ENCODE measurements at regions not wholly inside any gene's neighbourhood (a gene's known extent, or its start where the extent isn't known, plus 50 kb on each side); places are given as distances from the start of the nearest gene placed in this dataset.
"Not testable (repeated sequence)": the region's sequence is repeated elsewhere in the genome, so short reads cannot be mapped to it uniquely, and the experiment has no call there.

DNA sequence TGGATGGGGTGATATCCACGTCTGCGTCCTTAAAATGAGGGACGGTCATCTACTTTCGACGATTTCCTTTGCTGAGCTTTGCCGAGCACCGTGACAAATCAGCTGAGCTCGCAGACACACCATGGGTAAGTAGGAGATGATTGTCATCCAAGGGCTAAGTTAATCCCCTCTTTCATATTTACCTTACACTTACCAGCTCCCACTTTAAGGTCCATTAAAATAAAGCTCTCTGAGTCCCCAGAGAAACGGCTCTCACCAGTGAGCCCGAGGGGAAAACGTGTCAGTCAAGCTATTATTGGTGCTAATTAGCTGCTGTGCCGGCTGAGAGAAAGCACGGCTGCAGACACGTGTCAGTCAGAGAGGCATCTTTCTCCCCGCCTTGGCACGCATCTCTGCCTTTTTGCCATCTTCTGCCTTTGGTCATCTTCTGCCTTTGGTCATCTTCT, 72.2 kb downstream of the CRLF2 start:
- DNase-seq (ENCODE audit: low read depth), result no peak

DNA sequence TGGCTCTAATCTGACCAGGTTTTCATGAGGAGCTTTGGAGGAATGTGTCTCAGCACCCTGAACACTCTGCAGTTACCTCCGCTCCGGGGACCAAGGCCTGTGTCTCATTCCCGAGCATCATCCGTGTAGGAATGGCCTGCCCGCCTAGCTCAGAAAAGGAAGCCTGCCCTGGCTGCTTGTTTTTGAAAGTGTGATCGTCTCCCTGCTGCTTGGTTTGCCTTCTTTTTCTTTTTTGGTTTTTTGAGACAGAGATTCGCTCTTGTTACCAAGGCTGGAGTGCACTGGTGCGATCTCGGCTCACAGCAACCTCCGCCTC, 73.3 kb downstream of the CRLF2 start:
- DNase-seq (ENCODE audit: low read depth), result no peak

DNA sequence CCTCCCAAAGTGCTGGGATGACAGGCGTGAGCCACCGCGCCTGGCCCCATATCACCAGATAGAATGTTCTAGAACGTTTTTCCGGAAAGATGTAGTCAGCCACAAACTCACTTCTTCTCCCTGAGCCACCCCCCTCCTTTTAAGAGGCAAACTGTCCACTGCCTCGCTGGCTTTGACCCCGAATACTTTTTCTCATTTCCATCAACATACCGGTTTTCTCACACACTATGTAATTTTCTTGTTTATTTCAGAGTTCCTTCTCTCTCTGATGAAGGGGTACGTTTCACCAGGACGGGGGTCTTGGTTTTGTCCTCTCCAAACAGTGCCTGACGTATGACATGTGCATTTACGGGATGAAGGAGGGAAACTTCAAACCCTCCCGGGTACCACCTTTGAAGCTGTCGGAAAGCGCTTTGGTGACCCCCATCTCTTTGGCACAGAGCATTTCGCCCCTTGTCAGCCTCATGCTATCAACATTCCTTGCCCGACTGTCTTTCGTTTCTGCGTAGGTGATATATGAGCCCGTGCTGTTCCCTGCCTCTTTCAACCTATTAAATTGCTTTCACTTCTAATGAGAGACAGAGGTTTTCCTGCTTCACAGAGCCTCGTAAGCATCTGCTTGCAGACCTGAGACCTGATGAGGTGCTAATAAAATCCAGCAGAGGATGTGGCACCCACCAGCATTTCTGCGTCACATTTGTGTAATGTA, 73.8 kb downstream of the CRLF2 start:
- DNase-seq (ENCODE audit: low read depth), result no peak

DNA sequence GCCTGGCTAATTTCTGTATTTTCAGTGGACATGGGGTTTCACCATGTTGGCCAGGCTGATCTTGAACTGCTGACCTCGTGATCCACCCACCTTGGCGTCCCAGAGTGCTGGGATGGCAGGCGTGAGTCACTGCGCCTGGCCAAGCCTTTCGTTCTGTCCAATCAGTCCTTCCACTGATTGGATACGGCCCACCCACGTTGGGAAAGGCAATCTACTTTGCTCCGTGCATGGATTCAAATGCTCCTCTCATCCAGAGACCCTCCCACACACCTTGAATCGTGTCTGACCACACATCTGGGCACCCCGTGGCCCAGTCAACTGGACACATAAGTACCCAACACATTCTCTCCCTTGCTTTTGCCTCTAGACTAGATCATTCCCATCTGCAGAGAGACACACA, 74.9 kb downstream of the CRLF2 start:
- DNase-seq (ENCODE audit: low read depth), result no peak

DNA sequence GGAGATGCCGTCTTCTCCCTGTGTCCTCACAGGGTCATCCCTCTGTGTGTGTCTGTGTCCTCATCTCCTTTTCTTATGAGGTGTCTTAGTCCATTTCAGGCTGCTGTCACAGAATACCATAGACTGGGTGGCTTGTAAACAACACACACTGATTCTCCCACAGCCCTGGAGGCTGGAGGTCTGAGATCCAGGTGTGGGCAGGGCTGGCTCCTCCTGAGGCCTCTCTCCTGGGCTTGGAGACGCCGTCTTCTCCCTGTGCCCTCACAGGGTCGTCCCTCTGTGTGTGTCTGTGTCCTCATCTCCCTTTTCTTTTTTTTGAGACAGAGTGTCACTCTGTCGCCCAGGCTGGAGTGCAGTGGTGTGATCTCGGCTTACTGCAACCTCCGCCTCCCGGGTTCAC, 75.9 kb downstream of the CRLF2 start:
- not testable (repeated sequence) for DNase-seq (ENCODE audit: low read depth)

DNA sequence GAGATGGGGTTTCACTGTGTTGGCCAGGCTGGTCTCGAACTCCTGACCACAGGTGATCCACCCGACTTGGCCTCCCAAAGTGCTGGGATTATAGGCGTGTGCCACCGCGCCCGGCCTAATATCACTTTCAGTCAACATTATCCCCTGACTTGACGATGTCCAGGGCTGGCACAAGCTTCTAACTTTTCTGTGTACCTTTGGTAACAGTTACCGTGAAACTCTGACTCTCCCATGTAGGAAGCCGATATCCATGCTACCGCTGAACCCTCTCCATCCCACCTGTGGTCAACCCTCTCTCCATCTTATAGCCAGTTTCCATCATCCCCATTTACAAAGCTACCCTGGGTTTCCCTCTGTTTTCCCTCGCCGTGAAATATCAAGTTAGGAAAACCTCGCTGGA, 77.5 kb downstream of the CRLF2 start:
- DNase-seq (ENCODE audit: low read depth), result no peak

DNA sequence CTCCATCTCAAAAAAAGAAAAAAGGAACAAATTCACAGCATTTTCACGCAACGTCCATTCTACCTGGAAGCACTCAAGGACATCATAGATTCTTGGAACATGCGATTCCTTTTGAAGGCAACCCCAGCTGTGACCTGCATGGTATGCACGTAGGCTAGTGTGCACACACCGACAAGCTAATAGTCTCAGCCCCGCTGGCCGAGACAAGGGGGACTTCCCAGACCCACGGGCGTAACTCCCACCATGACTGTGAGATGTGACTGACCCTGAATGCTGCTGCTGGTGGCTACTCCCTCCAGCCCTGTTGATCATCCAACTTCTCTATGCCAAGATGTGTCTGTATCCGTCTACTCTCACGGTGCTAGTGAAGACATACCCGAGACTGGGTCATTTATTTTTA, 78.3 kb downstream of the CRLF2 start:
- no peak for DNase-seq (ENCODE audit: low read depth)

DNA sequence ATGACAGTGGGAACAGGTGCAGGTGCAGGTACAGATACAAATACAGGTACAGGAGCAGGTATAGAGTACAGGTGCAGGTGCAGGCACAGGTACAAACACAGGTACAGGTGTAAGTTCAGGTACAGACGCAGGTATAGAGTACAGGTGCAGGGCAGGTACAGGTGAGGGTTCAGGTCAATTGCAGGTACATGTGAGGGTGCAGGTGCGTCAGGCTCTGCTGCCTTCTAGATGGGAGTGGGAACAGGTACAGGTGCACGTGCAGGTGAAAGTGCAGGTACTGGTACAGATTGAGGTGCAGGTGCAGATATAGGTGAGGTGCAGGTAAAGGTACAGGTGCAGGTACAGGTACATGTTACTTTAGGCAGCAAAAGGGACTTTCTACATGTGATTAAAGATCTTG, 85.7 kb downstream of the CRLF2 start:
- no peak for DNase-seq (ENCODE audit: low read depth)

DNA sequence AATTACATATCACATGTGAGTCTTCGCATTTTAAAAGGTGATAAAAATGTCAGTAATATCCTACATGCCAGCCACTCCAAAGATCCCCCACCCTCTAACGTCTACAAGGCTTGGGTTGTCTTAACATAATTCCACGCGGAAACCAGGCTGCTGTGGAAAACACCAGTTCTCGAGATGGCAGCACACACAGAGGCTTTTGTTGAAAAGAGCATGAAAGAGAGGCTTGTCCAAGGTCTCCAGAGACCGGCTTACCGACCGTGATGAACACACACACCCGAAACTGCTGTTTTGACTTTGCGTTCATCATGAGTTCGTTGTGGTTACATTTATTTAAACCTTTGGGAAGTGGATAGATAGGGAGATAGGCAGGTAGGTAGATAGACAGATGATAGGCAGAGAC, 87.9 kb downstream of the CRLF2 start:
- no peak for DNase-seq (ENCODE audit: low read depth)

DNA sequence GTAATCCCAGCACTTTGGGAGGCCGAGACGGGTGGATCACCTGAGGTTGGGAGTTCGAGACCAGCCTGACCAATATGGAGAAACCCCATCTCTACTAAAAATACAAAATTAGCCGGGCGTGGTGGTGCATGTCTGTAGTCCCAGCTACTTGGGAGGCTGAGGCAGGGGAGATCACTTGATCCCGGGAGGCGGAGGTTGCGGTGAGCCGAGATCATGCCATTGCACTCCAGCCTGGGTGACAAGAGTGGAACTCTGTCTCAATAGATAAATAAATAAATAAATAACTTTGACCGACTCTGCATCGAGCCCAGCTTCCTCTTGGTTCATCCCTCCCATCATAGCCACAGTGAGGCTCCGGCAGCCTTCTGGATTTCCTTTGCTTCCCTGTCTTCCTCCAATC, 89.6 kb downstream of the CRLF2 start:
- DNase-seq (ENCODE audit: low read depth), result not testable (repeated sequence)

DNA sequence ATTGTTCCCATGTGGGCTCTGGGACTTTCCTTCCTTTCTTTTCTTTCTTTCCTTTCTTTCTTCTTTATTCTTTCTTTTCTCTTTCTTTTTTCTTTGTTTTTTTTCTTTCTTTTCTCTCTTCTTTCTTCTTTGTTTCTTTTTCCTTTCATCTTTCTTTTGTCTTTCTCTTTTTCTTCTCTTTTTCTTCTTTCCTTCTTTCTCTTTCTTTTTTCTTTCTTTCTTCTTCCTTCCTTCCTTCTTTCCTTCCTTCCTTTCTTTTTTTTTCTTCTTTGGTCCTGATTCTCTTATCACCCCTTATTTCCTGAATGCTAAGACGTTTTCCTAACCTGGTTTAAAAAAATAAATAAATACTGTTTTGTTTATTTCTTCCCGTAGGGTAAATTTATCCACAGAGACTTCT, 93.2 kb downstream of the CRLF2 start:
- DNase-seq (ENCODE audit: low read depth), result no peak

DNA sequence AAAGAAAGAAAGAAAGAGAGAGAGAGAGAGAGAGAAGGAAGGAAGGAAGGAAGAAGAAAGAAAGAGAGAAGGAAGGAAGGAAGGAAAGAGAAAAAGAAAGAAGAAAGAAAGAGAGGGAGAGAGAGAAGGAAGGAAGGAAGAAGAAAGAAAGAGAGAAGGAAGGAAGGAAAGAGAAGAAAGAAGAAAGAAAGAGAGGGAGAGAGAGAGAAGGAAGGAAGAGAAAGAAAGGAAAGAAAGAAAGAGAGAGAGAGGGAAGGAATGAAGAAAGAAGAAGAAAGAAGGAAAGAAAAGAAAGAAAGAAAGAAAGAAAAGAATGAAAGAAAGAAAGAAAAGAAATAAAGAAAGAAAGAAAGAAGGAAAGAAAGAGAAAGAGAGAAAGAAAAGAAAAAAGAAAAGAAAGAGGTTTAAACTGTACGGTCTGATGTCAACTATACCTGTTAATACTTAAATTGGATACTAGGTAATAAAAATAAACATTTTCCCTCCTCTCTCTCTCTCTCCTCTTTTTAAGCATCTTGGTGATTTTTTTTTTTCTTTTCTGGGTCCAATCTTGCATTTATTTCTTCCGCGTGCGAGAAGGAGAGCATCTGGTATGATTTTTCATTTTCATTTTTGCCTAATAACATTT, 93.8 kb downstream of the CRLF2 start:
- DNase-seq (ENCODE audit: low read depth), result no peak

DNA sequence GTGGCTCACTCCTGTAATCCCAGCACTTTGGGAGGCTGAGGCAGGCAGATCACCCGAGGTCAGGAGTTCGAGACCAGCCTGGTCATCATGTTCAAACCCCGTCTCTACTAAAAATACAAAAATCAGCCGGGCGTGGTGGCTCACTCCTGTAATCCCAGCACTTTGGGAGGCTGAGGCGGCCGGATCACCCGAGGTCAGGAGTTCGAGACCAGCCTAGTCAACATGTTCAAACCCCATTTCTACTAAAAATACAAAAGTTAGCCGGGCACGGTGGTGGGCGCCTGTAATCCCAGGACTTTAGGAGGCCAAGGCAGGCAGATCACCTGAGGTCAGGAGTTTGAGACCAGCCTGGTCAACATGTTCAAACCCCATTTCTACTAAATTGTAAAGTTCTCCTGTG, 97.0 kb downstream of the CRLF2 start:
- DNase-seq (ENCODE audit: low read depth), result not testable (repeated sequence)

DNA sequence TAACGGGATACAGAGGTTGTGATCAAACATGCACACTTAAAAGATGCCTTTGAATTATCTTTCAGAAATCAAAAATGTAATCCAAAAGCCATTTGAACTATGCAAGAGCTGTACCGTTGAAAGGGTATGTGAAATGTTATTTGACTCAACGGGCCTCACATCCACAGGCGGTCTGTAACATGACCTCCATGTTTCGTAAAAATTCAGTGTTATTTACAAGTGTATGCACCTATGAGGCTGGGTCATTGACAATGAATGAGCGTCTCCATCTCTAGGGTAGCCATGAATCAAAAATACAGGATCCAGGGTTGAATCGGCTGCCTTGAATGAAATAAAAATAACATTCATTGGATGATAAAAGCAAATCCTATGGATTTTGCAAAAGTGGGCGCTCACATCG, 100.1 kb downstream of the CRLF2 start:
- DNase-seq (ENCODE audit: low read depth), result no peak

DNA sequence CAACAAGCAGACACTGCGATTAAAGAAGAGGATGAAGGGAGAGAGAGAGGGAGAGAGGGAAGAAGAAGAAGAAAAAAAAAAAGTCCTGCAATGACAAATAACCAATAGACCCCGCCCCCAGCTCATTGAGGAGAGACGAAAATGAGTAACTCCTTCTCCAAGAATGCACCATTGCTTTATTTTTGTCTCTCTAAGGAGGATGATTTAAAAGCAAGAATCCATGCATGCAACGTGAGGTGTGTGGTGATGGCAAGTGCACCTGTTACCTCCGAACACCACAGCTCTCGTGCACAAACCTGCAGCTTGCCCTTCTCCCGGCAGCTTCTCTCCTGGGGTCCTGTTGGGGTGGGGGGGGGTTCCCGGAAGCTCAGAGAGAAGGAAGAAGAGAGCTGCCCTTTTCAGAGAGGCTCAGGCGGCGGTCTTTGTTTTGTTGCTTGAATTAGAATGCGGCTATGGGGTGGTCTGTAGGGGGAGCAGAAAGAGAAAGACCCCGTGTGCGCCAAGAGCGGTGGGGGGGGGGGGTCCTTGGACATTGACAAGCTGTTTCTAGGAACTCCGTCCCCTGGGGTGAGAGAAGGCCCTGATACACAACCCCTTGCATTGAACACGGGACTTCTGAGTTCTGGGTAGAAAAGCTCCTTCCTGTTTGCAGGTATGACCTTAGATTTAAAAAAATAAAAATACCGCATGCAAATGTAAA, 100.7 kb downstream of the CRLF2 start:
- DNase-seq (ENCODE audit: low read depth), result no peak

DNA sequence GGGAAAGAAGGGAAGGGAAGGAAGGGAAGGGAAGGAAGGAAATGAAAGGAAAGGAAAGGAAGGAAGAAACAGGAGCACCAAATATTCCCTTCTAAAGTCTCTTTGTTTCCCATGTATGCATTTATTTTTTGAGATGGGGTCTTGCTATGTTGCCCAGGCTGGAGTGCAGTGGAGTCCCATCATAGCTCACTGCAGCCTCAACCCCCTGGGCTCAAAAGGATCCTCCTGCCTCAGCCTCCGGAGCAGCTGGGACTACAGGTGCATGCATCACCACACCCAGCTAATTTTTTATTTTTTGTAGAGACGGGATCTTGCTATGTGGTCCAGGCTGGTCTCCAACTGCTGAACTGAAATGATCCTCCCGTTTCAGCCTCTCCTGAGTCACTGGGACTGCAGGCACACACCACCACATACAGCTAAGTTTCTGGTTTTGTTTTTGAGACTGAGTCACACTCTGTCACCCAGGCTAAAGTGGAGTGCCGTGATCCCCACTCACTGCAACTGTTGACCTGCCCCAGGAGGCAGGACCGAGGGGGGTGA, 102.8 kb downstream of the CRLF2 start:
- DNase-seq (ENCODE audit: low read depth), result no peak

DNA sequence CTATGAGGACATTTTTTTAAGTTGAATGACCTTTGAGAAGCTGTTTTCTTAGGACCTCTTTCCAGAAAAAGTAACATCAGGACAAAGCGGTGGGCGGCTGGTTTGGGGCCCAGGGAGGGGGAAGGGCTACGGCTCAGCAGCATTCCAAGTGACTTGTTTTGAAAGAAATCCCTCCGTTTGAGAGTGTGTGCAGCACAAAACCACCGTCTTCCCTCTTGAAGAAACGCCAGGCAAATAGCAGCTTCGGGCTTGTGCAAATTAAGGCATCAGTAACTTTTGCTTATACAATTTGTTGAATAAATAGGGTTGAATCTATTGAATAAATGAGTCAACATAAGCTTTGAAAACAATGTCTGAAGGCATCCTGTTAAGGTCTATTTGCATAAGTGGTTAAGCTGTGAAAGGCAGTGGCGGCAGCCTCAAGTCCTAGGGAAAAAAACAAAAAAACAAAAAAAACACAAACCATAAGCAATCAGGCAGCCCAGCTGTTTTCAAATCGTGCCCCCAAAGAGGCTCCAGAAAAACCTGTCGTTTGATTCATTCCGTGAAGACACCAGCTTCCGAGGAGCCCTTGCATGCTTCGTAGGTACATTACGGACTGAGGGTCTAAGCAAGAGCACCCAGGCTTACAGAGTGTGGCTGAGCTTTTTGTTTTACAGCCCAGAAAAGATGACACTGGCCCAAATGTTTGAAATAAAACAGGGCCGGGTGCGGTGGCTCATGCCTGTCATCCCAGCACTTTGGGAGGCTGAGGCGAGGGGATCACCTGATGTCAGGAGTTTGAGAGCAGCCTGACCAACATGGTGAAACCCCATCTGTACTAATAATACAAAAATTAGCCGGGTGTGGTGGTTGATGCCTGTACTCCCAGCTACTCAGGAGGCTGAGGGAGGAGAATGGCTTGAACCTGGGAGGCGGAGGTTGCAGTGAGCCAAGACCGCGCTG, 103.7 kb downstream of the CRLF2 start:
- no peak for DNase-seq (ENCODE audit: low read depth)

DNA sequence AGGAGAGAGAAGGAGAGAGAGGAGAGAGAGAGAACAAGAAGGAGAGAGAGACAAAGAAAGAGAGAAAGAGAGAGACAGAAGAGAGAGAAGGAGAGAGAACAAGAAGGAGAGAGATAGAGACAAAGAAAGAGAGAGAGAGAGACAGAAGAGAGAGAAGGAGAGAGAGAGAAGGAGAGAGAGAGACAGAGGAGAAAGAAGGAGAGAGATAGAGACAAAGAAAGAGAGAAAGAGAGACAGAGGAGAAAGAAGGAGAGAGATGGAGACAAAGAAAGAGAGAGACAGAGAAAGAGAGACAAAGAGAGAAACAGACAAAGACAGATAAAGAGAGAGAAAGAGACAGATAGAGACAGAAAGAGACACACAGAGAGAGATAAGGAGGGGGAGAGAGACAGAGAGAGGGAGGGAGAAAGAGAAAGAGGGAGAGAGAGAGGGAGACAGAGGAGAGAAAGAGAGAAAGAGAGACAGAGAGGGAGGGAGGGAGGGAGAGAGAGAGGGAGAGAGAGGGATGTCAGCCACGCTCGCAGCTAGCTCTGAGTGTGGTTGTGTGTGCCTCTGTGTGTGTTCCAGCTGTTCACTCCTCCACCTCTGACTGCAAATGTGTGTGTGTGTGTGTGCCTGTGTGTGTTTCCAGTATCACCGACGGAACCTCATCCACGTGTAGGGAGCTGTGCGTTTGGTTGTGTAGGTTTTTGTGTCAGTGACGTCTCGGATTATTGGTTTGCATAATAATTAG, 105.8 kb downstream of the CRLF2 start:
- DNase-seq (ENCODE audit: low read depth), result no peak

DNA sequence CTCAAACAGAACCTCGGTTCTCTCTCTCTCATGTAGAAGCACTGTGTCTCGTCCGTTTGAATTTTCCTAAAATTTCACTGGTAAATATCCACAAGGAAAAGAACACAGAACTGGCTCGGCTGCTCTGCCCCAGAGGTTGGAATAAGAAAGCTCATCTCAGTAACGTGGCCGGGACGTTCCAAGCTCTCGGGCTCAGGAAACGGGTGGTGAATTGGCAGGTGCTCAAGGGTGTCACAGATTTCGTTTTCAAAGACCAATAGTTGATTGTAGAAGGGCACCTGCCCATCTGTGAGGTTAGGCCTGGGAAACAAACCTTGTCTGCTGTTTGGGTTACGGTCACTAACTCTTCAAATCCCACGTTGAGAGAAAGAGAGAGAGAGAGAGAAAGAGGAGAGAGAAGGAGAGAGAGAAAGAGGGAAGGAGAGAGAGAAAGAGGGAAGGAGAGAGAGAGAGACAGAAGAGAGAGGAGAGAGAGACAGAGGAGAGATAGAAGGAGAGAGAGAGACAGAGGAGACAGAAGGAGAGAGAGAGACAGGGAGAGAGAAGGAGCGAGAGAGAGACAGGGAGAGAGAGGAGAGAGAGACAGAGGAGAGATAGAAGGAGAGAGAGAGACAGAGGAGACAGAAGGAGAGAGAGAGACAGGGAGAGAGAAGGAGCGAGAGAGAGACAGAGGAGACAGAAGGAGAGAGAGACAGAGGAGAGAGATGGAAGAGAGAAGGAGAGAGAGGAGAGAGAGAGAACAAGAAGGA, 106.6 kb downstream of the CRLF2 start:
- DNase-seq (ENCODE audit: low read depth), result no peak

DNA sequence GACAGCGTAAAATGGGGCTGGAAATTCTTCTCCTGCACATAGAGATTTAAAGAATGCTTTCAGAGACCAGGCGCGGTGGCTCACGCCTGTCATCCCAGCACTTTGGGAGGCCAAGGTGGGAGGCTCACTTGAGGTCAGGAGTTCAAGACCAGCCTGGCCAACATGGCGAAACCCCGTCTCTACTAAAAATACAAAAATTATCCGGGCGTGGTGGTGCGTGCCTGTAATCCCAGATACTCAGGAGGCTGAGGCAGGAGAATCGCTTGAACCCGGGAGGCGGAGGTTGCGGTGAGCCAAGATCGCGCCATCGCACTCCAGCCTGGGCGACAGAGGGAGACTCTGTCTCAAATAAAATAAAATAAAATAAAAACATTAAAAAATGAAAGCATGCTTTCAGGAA, 107.4 kb downstream of the CRLF2 start:
- not testable (repeated sequence) for DNase-seq (ENCODE audit: low read depth)

DNA sequence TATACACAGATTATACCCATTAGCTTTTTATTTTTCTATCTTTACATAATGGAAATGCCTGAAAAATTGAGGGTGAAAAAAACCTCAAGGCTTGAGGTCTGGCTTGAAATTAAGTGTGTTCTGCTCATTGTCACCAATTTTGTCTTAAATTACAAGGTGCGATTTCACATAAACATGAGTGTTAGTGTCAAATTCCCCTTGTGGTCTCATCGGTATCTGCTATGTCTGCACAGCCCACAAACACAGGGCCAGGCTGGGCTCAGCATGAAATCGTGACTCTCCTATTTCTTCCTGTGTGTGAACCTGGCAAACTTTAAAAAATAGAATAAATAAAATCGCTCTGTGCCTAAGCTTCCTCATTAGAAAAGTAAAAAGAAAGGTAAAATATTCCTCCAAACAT, 109.1 kb downstream of the CRLF2 start:
- no peak for DNase-seq (ENCODE audit: low read depth)

Measured in HS-27A (cell line).